Epithelial cell of esophagus (primary cell): ENCODE measurements at regions not wholly inside any gene's neighbourhood (a gene's known extent, or its start where the extent isn't known, plus 50 kb on each side); places are given as distances from the start of the nearest gene placed in this dataset.

ENCODE experiments used
- DNase-seq: peaks from one replicate; pipeline ENCODE4 v3.0.0; 2010; ENCODE audit warnings: low read depth
- H3K4me3 ChIP-seq: 2 replicates; pipeline ENCODE4 v1.5.1; 2011; ENCODE audit warnings: mild to moderate bottlenecking, low read length, control low read depth
- TF ChIP-seq, protein P1 (sequence below): IDR thresholded peaks from 2 replicates; pipeline ENCODE4 v1.5.1; 2011; ENCODE audit warnings: low read depth, mild to moderate bottlenecking, low read length, control low read depth, inconsistent platforms; ENCODE audit not compliant: insufficient read depth; ENCODE audit errors: missing control alignments

- H3K4me3 ChIP-seq = no peak overlapping the region
- no peak for DNase-seq
- TF ChIP-seq, protein P1, sequence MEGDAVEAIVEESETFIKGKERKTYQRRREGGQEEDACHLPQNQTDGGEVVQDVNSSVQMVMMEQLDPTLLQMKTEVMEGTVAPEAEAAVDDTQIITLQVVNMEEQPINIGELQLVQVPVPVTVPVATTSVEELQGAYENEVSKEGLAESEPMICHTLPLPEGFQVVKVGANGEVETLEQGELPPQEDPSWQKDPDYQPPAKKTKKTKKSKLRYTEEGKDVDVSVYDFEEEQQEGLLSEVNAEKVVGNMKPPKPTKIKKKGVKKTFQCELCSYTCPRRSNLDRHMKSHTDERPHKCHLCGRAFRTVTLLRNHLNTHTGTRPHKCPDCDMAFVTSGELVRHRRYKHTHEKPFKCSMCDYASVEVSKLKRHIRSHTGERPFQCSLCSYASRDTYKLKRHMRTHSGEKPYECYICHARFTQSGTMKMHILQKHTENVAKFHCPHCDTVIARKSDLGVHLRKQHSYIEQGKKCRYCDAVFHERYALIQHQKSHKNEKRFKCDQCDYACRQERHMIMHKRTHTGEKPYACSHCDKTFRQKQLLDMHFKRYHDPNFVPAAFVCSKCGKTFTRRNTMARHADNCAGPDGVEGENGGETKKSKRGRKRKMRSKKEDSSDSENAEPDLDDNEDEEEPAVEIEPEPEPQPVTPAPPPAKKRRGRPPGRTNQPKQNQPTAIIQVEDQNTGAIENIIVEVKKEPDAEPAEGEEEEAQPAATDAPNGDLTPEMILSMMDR = no peak
Observed at GRCh38 chr4:108535757-108536156, 84.6 kb upstream of the RPL34 start.

DNA sequence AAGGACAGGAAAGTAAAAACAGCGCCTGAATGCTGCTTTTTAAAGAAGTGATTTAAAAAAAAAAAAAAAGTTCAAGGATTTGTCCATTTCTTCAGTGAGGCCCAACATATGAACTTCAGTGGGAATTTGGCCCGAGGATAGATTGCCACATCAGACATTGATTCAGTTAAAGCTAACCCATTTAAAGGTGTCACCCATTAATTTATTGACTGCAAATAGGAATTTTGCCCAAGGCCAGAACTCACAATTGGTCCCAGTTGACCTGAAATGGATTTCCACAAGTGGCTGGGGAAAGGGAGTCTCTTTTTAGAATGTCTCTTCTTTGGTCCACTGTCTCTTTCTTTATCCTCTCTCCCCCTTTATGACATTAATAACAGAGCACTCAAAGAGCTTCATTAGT, 86.5 kb upstream of the RPL34 start:
- H3K4me3 ChIP-seq = no peak overlapping the region
- TF ChIP-seq, protein P1 = no peak
- DNase-seq = no peak

DNA sequence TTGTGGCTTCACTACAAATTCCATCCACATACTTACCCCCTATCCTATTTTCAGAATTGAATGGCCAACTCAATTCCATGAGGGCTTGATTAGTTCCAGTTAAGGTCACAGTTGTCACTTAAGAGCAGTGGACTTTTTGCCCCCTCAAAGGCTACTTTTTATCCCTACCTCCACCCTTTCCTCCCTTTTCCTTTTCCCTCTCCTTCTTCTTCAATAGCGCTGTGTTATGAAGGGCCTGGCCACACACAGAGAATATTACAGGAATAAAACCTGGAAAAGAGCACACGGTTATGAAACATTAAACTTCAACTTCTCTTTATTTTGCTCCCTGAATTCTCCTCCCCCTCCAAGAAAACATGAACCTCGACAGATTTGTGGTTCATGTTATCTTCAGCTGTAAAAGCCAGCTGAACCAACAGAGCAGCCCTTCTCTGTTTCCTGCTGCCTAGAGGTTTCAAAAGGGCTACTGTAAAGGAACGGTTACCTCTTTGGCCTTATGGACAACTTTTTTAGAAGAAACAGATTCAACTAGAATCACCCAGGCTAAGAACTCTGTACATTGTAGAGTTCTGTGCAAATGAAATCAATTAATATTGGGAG, 87.0 kb upstream of the RPL34 start:
- H3K4me3 ChIP-seq = no peak overlapping the region
- DNase-seq = no peak
- TF ChIP-seq, protein P1 = no peak

DNA sequence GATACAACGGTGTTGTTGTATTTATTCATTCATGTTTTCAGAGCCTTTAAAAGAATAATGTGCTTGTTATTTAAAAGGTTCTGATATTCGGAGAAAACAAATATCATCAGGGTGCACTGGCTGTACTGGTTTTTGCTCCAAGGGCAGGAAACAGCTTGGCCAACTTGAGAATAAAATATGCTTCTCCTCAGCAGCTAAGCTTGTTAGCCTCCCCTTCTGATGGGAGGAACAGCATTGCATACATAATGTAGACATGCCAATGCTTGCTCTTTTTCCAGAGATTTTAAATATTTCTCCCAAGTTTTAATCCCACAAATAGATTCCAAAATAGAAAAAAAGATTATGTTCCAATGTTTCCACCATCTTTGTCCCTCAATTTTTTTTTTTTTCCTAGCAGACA, 87.6 kb upstream of the RPL34 start:
- no peak overlapping the region for H3K4me3 ChIP-seq
- no peak for DNase-seq
- TF ChIP-seq, protein P1 = no peak

GRCh38 chr4:108532187-108532586, 88.2 kb upstream of the RPL34 start:
- TF ChIP-seq, protein P1 = no peak
- no peak overlapping the region for H3K4me3 ChIP-seq
- no peak for DNase-seq

- H3K4me3 ChIP-seq = no peak overlapping the region
- TF ChIP-seq, protein P1 = no peak
- no peak for DNase-seq
Observed at GRCh38 chr4:108531461-108531860, 88.9 kb upstream of the RPL34 start.
